Natural killer cell (primary cell): ENCODE measurements at regions not wholly inside any gene's neighbourhood (a gene's known extent, or its start where the extent isn't known, plus 50 kb on each side); places are given as distances from the start of the nearest gene placed in this dataset.

Experiments
- ATAC-seq, 3 donors: fragments of 150-1000 bp in 2 of 3; fragments of 200-7000 bp in 1 of 3; cut with Tn5 transposase; 1 replicate in 1 of 3; 2 replicates in 2 of 3; pipeline ENCODE4 v1.10.0; 2021; ENCODE audit warnings: mild to moderate bottlenecking in 2 of 3, moderate library complexity in 2 of 3
- DNase-seq, 2 donors: peaks; one replicate each; pipeline versions ENCODE4 v3.0.0 to v3.0.0-alpha.2; 2013 to 2021; ENCODE audit warnings: mixed read lengths in 1 of 2
- H3K27ac ChIP-seq: one replicate; pipeline ENCODE4 v1.5.1; 2013; ENCODE audit warnings: mild to moderate bottlenecking, low read length
- H3K27me3 ChIP-seq: one replicate; pipeline ENCODE4 v1.6.1; 2013; ENCODE audit warnings: low read length; ENCODE audit not compliant: control insufficient read depth, insufficient read depth
- H3K36me3 ChIP-seq: one replicate; pipeline ENCODE4 v1.6.1; 2013; ENCODE audit warnings: low read length; ENCODE audit not compliant: control insufficient read depth, insufficient read depth
- H3K4me1 ChIP-seq: one replicate; pipeline ENCODE4 v1.6.1; 2013; ENCODE audit warnings: low read length; ENCODE audit not compliant: control insufficient read depth, insufficient read depth
- H3K4me3 ChIP-seq: one replicate; pipeline ENCODE4 v1.5.1; 2013; ENCODE audit warnings: low read length
- H3K9me3 ChIP-seq: one replicate; pipeline ENCODE4 v1.6.1; 2013; ENCODE audit warnings: low read length; ENCODE audit not compliant: control insufficient read depth, insufficient read depth
- H3K27ac Mint-ChIP-seq, 2 donors: one replicate each; pipeline ENCODE4 v1.8.0; 2022; ENCODE audit warnings: mild to moderate bottlenecking in 2 of 2, mixed read lengths in 2 of 2, moderate library complexity in 1 of 2
- H3K27me3 Mint-ChIP-seq, 2 donors: one replicate each; pipeline ENCODE4 v1.8.0; 2022; ENCODE audit warnings: low read depth in 2 of 2, mixed read lengths in 2 of 2
- H3K36me3 Mint-ChIP-seq: one replicate; pipeline ENCODE4 v1.8.0; 2022; ENCODE audit warnings: mixed read lengths
- H3K4me1 Mint-ChIP-seq, 2 donors: one replicate each; pipeline ENCODE4 v1.8.0; 2022; ENCODE audit warnings: mixed read lengths in 2 of 2
- H3K4me3 Mint-ChIP-seq: one replicate; pipeline ENCODE4 v1.8.0; 2022; ENCODE audit warnings: mild to moderate bottlenecking, moderate library complexity, mixed read lengths
- H3K9me3 Mint-ChIP-seq, 2 donors: one replicate each; pipeline ENCODE4 v1.8.0; 2022; ENCODE audit warnings: mixed read lengths in 2 of 2
- CTCF ChIP-seq: fragments of 200-600 bp; IDR thresholded peaks from one replicate; pipeline ENCODE4 v1.8.0; 2022; ENCODE audit warnings: antibody characterized with exemption
- WGBS: methylation state at CpG from one replicate; pipeline ENCODE4 v1.1.7; 2013; ENCODE audit warnings: missing lambda C conversion rate; ENCODE audit not compliant: insufficient coverage; 5-methylcytosine and 5-hydroxymethylcytosine counted together
- intact Hi-C: fragments of 100-400 bp; cut with micrococcal nuclease; formaldehyde crosslinking; loops from one replicate; pipeline ENCODE4 v1.14.2; 2022

GRCh38 chr2:145022666-145023333, 502.9 kb upstream of the ZEB2 start:
- Mint-ChIP-seq H3K27ac (no peak overlapping the region), H3K4me3 (no peak overlapping the region), H3K27me3 (peaks cover 5 to 8% of the 10 kb centered on the region in 2 donors), H3K4me1 (peaks cover 6 to 9% of the 10 kb centered on the region in 2 donors), H3K9me3 (no peaks in the 10 kb centered on the region), H3K36me3 (no peaks in the 10 kb centered on the region)
- Histone ChIP-seq H3K9me3 (no peaks in the 10 kb centered on the region), H3K4me3 (no peak overlapping the region), H3K36me3 (no peaks in the 10 kb centered on the region), H3K4me1 (no peaks in the 10 kb centered on the region), H3K27ac (no peak overlapping the region), H3K27me3 (no peaks in the 10 kb centered on the region)
- 61% methylated on average over 4 of the region's 5 CpGs for WGBS
- intact Hi-C loops: no loop called here
- no peak for DNase-seq
- TF ChIP-seq CTCF: no peak
- no peak for ATAC-seq

GRCh38 chr2:145021962-145022665, 502.2 kb upstream of the ZEB2 start:
- Mint-ChIP-seq H3K9me3 (no peaks in the 10 kb centered on the region), H3K27ac (no peak overlapping the region), H3K4me3 (no peak overlapping the region), H3K4me1 (peaks cover 6 to 9% of the 10 kb centered on the region in 2 donors), H3K36me3 (no peaks in the 10 kb centered on the region), H3K27me3 (peaks cover 5 to 8% of the 10 kb centered on the region in 2 donors)
- no peaks in the 10 kb centered on the region for H3K4me1 ChIP-seq
- H3K36me3 ChIP-seq: no peaks in the 10 kb centered on the region
- intact Hi-C loops: no loop called here
- WGBS: 68% methylated on average over 2 of the region's 2 CpGs
- H3K27me3 ChIP-seq: no peaks in the 10 kb centered on the region
- no peaks in the 10 kb centered on the region for H3K9me3 ChIP-seq
- no peak for ATAC-seq
- no peak overlapping the region for H3K27ac ChIP-seq
- no peak overlapping the region for H3K4me3 ChIP-seq
- no peak for TF ChIP-seq CTCF
- no peak for DNase-seq

GRCh38 chr2:145020694-145021093, 500.8 kb upstream of the ZEB2 start:
- TF ChIP-seq CTCF: no peak
- H3K4me1 Mint-ChIP-seq: peaks cover 6 to 9% of the 10 kb centered on the region in 2 donors
- H3K36me3 Mint-ChIP-seq: no peaks in the 10 kb centered on the region
- no peaks in the 10 kb centered on the region for H3K27me3 Mint-ChIP-seq
- no peaks in the 10 kb centered on the region for H3K9me3 Mint-ChIP-seq
- no peaks in the 10 kb centered on the region for H3K9me3 ChIP-seq
- WGBS: 89% methylated on average over 2 of the region's 3 CpGs
- intact Hi-C loops: no loop called here
- H3K4me3 ChIP-seq: no peak overlapping the region
- H3K4me1 ChIP-seq: no peaks in the 10 kb centered on the region
- no peak overlapping the region for H3K4me3 Mint-ChIP-seq
- ATAC-seq: no peak
- no peak overlapping the region for H3K27ac Mint-ChIP-seq
- no peak overlapping the region for H3K27ac ChIP-seq
- DNase-seq: no peak
- H3K36me3 ChIP-seq: no peaks in the 10 kb centered on the region
- no peaks in the 10 kb centered on the region for H3K27me3 ChIP-seq
